ENCODE measurements at regions not wholly inside any gene's neighbourhood (a gene's known extent, or its start where the extent isn't known, plus 50 kb on each side); places are given as distances from the start of the nearest gene placed in this dataset.
"Not testable (repeated sequence)": the region's sequence is repeated elsewhere in the genome, so short reads cannot be mapped to it uniquely, and the experiment has no call there.

GRCh38 chr3:83230841-83231240, 1469.4 kb upstream of the GBE1 start:
- no peak for DNase-seq
- intact Hi-C loops (cut with DNase I) = no loop called here
- Histone ChIP-seq H3K27me3 (no peaks in the 10 kb centered on the region), H3K4me3 (no peak overlapping the region), H3K4me1 (no peaks in the 10 kb centered on the region), H3K36me3 (no peaks in the 10 kb centered on the region), H3K27ac (no peak overlapping the region), H3K9me3 (no peaks in the 10 kb centered on the region)
- WGBS, 2 donors = 51 to 67% methylated on average over 3 of the region's 3 CpGs
- TF ChIP-seq, protein P1, sequence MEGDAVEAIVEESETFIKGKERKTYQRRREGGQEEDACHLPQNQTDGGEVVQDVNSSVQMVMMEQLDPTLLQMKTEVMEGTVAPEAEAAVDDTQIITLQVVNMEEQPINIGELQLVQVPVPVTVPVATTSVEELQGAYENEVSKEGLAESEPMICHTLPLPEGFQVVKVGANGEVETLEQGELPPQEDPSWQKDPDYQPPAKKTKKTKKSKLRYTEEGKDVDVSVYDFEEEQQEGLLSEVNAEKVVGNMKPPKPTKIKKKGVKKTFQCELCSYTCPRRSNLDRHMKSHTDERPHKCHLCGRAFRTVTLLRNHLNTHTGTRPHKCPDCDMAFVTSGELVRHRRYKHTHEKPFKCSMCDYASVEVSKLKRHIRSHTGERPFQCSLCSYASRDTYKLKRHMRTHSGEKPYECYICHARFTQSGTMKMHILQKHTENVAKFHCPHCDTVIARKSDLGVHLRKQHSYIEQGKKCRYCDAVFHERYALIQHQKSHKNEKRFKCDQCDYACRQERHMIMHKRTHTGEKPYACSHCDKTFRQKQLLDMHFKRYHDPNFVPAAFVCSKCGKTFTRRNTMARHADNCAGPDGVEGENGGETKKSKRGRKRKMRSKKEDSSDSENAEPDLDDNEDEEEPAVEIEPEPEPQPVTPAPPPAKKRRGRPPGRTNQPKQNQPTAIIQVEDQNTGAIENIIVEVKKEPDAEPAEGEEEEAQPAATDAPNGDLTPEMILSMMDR (IDR thresholded peaks at IDR 0.05) = no peak
- no peak for TF ChIP-seq POLR2A (IDR thresholded peaks at IDR 0.05)

- no peak overlapping the region for H3K27ac ChIP-seq
- WGBS, 2 donors = 83% methylated on average over 1 of the region's 1 CpG
- H3K27me3 ChIP-seq = no peaks in the 10 kb centered on the region
- intact Hi-C loops (cut with DNase I) = no loop called here
- no peaks in the 10 kb centered on the region for H3K9me3 ChIP-seq
- no peak for DNase-seq
- TF ChIP-seq POLR2A (IDR thresholded peaks at IDR 0.05) = no peak
- TF ChIP-seq, protein P1 (IDR thresholded peaks at IDR 0.05) = no peak
- no peaks in the 10 kb centered on the region for H3K4me1 ChIP-seq
- H3K36me3 ChIP-seq = no peaks in the 10 kb centered on the region
- no peak overlapping the region for H3K4me3 ChIP-seq
These were observed 1468.9 kb upstream of the GBE1 start for GRCh38 chr3:83230376-83230775.

- no peak for DNase-seq
- no peaks in the 10 kb centered on the region for H3K9me3 ChIP-seq
- intact Hi-C loops (cut with DNase I) = no loop called here
- no peaks in the 10 kb centered on the region for H3K36me3 ChIP-seq
- no peak overlapping the region for H3K4me3 ChIP-seq
- 76 to 82% methylated on average over 3 of the region's 3 CpGs for WGBS, 2 donors
- H3K4me1 ChIP-seq = no peaks in the 10 kb centered on the region
- H3K27ac ChIP-seq = no peak overlapping the region
- TF ChIP-seq, protein P1 (IDR thresholded peaks at IDR 0.05) = no peak
- no peak for TF ChIP-seq POLR2A (IDR thresholded peaks at IDR 0.05)
- no peaks in the 10 kb centered on the region for H3K27me3 ChIP-seq
These were observed 1465.3 kb upstream of the GBE1 start for GRCh38 chr3:83226751-83227150.

- H3K27me3 ChIP-seq = no peaks in the 10 kb centered on the region
- no peak overlapping the region for H3K4me3 ChIP-seq
- no peak overlapping the region for H3K27ac ChIP-seq
- DNase-seq = no peak
- H3K4me1 ChIP-seq = no peaks in the 10 kb centered on the region
- 30 to 45% methylated on average over 5 of the region's 5 CpGs for WGBS, 2 donors
- H3K9me3 ChIP-seq = no peaks in the 10 kb centered on the region
- H3K36me3 ChIP-seq = no peaks in the 10 kb centered on the region
- intact Hi-C loops (cut with DNase I) = no loop called here
- TF ChIP-seq, protein P1 (IDR thresholded peaks at IDR 0.05) = no peak
- no peak for TF ChIP-seq POLR2A (IDR thresholded peaks at IDR 0.05)
These were observed 1462.8 kb upstream of the GBE1 start for GRCh38 chr3:83224101-83224868.

GRCh38 chr3:83218383-83219200, 1457.1 kb upstream of the GBE1 start:
- H3K4me1 ChIP-seq = no peaks in the 10 kb centered on the region
- WGBS, 2 donors = 91% methylated on average over 6 of the region's 14 CpGs
- TF ChIP-seq POLR2A (IDR thresholded peaks at IDR 0.05) = no peak
- TF ChIP-seq, protein P1 (IDR thresholded peaks at IDR 0.05) = no peak
- H3K27ac ChIP-seq = no peak overlapping the region
- no peak for DNase-seq
- no peaks in the 10 kb centered on the region for H3K36me3 ChIP-seq
- H3K9me3 ChIP-seq = peaks cover 0 to 6% (median 0%) of the 10 kb centered on the region in 3 donors
- intact Hi-C loops (cut with DNase I) = no loop called here
- H3K4me3 ChIP-seq = no peak overlapping the region
- no peaks in the 10 kb centered on the region for H3K27me3 ChIP-seq

- H3K9me3 ChIP-seq; H3K27ac ChIP-seq; H3K4me1 ChIP-seq; DNase-seq; H3K4me3 ChIP-seq; intact Hi-C loops (cut with DNase I); H3K27me3 ChIP-seq; H3K36me3 ChIP-seq: not testable (repeated sequence)
- 100% methylated on average over 4 of the region's 41 CpGs; no CpG with 5 or more reads in 1 of the 2 donors for WGBS, 2 donors
These were observed 1456.2 kb upstream of the GBE1 start for GRCh38 chr3:83217595-83218118.
